HL-60/S4 (cell line): ENCODE measurements at regions not wholly inside any gene's neighbourhood (a gene's known extent, or its start where the extent isn't known, plus 50 kb on each side); places are given as distances from the start of the nearest gene placed in this dataset.

Source experiments
- in situ Hi-C: fragments of 300-500 bp; cut with MboI; formaldehyde crosslinking; loops from 2 replicates; pipeline ENCODE4 v1.14.3; 2022; ENCODE audit warnings: low sequenced_read_pairs

- in situ Hi-C loops: no loop called here
Measured at GRCh38 chr9:12065050-12065449, 628.1 kb upstream of the TYRP1 start.

DNA sequence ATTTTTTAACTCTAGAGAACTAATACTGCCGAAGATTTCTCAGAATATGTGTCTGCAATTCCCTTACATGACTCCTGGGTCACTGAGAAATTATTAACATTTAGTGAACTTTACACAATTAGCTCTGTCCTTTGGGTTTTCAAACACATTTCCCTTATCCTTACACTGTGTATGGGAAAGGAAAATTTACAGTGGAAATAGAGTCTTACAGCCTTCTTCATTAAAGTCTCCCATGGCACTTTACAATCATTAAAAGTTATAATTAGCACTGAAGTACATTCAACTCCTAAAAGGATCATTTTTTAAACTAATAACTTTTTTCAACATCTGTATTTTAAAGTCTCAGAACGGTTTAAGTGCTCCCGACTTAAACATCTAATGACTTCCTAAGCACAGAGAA is 627.5 kb upstream of the TYRP1 start:
- in situ Hi-C loops: no loop called here

- in situ Hi-C loops: no loop called here
Measured at GRCh38 chr9:12066455-12067035, 626.6 kb upstream of the TYRP1 start.

DNA sequence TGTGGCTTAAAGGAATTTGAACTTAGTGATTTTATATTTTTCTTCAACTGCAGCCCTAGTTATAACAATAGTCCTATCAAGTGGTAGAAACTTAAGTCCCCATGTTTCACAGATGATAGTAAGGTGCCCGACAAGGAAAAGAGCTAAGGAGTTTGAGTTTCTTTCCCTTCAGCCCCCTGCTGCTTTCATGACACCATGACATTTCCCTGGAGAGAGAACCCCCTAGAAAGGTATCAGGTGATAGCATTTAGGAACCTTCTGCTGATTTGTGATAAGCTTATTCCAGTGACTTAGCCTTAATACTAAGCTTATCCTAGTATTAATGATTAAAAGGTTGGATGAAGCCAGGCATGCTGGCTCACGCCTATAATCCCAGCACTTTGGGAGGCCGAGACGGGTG is 623.8 kb upstream of the TYRP1 start:
- in situ Hi-C loops: no loop called here

DNA sequence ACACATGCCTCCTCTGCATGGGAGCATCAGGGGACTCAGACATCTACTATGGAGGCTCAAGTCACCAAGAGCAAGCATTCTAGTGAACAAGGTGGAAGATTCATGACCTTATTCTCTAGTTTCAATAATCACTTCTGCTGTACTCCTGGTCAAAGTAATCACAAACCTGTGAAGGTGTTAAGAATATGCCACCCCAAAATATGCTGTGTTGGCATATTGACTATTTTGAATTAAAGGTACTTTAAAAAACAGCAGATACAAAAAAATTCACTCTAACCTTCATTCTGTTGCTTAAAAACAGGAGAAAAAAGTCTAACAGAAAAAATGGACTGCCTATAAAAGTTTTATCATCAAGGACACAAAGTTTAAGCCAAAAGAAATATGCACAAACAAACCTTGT is 607.8 kb upstream of the TYRP1 start:
- in situ Hi-C loops: no loop called here

- in situ Hi-C loops: no loop called here
Measured at GRCh38 chr9:12091865-12092527, 601.2 kb upstream of the TYRP1 start.

DNA sequence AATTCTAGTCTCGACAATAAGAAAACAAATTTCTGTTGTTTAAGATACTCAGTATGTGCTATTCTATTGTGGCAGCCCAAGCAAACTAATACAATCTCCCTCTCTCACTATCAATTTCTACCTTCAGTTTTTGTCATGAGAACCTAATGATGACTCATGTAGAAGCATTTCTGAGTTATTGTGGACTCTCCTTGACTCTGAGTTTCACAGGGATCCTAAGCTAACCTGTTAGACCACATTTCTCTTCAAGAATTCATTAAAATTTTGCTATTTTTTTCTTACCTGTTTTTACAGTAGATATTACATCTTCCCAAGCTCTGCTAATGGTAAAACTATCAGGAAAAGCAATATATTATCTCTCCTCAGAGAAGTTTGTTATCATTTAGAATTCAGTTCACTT is 599.1 kb upstream of the TYRP1 start:
- in situ Hi-C loops: no loop called here

- in situ Hi-C loops: no loop called here
Measured at GRCh38 chr9:12095931-12096330, 597.3 kb upstream of the TYRP1 start.

DNA sequence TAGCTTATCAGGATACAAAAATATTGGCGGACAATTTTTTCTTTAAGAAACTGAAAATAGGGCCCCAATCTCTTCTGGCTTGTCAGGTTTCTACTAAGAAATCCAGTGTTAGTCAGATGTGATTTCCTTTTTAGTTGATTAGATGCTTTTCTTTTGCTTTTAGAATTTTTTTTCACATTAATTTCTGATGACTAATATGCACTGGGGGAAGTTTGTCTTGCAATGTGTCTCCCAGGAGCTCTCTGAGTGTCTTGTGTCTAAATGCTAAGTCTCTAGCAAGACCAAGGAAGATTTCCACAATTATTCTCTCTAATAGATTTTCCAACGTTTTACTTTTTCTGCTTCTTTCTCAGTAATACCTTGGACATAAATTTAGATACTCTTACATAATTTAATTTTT is 559.8 kb upstream of the TYRP1 start:
- in situ Hi-C loops: no loop called here

- in situ Hi-C loops: no loop called here
Measured at GRCh38 chr9:12141422-12141821, 551.8 kb upstream of the TYRP1 start.

- in situ Hi-C loops: no loop called here
Measured at GRCh38 chr9:12155401-12156134, 537.6 kb upstream of the TYRP1 start.

DNA sequence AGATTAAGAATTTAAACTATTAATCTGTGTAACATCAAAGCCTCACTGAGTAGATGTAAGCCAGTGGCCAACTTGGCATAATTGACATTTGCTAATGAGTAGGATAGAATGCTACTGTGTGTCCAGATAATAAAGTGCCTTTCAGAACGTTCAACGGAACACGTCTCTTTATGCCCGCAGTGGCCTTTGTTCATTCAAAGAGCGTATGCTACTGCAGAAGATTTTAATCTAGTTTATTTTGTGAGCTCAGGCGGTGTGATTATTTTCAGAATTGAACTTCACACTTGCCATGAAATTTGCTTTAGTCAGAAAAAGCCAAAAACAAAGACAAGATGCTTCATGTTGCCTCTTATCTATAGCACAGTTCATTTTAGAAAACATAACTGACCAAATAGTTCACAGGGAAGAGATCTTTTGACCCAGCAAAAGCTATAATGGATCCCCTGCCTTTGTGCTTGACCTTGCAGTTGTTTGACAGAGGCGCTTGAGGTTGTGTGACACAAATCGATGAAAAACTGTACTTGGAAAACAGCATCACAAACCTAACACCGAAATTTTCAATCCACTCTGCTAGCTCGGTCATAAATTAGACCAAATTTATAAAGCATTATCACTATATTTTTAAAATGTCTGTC is 530.9 kb upstream of the TYRP1 start:
- in situ Hi-C loops: no loop called here

DNA sequence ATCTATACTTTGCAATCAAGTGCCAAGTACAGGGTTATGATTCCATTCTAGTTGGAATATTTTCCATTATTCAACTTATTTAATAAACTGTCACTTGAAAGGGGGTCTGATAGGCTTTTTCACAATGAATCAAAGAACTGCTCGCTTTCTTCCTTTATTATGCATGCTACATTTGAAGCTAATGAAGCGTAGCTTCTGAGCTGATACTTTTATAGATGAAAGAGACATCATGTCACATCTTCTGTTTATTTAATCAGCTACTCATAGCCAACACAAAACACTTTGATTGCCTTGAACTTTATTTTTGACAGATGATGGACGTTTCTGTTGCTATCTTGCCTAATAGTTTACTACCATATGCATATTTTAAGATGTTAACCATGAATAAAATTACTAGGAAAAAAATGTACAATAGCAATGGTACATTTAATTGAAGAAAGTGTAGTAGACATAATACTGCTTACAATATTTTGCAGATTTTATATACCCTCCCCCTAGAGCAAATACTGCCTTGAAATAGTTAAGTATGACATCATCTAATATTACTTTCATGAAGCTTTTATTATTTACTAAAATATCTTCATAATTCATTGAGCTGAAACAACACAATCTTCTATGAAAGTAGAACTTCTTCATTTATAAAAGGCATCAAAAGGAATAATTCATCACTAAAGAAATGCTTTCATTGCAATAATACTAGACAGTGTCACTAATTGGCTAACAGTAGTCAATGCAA is 529.3 kb upstream of the TYRP1 start:
- in situ Hi-C loops: no loop called here

GRCh38 chr9:12166518-12166917 is 526.7 kb upstream of the TYRP1 start:
- in situ Hi-C loops: no loop called here

GRCh38 chr9:12170456-12170855 is 522.7 kb upstream of the TYRP1 start:
- in situ Hi-C loops: no loop called here

GRCh38 chr9:12178634-12179033 is 514.6 kb upstream of the TYRP1 start:
- in situ Hi-C loops: no loop called here

GRCh38 chr9:12182806-12183205 is 510.4 kb upstream of the TYRP1 start:
- in situ Hi-C loops: no loop called here

GRCh38 chr9:12183321-12183720 is 509.9 kb upstream of the TYRP1 start:
- in situ Hi-C loops: no loop called here

GRCh38 chr9:12185856-12186255 is 507.3 kb upstream of the TYRP1 start:
- in situ Hi-C loops: no loop called here

- in situ Hi-C loops: no loop called here
Measured at GRCh38 chr9:12191630-12192029, 501.6 kb upstream of the TYRP1 start.

DNA sequence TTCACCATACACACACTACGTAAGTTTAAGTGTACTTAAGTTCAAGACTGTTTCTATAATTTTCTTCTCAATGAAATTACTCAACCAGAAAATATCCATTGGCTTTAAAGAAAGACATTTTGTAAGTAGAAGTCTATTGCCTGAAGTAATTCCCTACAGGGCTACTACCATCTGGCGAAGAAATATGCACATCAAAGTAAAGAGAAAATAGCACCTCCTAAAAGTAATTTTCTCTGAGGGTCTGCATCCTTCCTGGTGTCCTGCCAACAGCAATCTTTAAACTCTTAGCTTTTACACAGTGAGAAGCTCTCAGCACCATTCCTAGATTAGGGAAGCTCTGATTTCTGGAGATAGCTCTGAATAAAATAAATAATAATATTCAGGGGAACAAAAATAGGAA is 498.5 kb upstream of the TYRP1 start:
- in situ Hi-C loops: no loop called here
